HG02588 (cell line): ENCODE measurements at regions not wholly inside any gene's neighbourhood (a gene's known extent, or its start where the extent isn't known, plus 50 kb on each side); places are given as distances from the start of the nearest gene placed in this dataset.

ENCODE experiments used
- ATAC-seq: cut with Tn5 transposase; IDR thresholded peaks from one replicate; pipeline ENCODE4 v1.9.1; 2021; ENCODE audit warnings: mild to moderate bottlenecking, moderate library complexity; ENCODE audit not compliant: unreplicated experiment

DNA sequence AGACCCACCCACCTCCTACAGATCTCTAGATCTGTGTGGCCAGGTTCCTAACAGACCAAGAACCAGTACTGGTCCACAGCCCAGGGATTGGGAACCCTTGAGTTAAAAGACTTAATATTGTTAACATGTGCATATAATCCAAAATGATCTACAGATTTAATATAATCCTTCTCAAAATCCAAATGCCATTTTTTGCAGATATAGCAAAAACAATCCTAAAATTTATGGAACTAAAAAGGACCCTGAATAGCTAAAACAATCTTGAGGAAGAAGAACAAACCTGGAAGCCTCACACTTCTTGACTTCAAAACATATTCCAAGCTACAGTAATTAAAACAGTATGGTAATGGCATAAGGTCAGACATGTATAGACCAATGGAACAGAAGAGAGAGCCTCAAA lies 206.9 kb upstream of the SIX2 start:
- ATAC-seq, result no peak

DNA sequence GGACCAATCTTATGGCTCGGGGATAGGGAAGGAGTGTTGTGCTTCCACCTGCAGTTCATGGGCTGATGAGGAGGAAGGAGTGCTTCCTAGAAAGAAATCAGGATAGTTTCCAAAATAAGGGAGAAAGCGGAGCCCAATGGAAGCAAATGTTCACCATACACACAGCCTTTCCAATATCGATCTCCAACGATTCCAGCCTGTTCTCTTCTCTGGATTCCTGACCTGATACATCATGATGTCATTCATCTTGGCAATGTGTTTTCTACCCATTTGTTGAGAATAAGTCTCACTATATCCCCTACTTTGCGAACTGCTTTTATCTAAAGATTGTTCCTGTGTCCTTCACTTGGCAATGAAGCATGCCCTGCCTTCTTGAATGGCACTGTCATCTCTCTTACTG lies 205.3 kb upstream of the SIX2 start:
- ATAC-seq, result no peak

DNA sequence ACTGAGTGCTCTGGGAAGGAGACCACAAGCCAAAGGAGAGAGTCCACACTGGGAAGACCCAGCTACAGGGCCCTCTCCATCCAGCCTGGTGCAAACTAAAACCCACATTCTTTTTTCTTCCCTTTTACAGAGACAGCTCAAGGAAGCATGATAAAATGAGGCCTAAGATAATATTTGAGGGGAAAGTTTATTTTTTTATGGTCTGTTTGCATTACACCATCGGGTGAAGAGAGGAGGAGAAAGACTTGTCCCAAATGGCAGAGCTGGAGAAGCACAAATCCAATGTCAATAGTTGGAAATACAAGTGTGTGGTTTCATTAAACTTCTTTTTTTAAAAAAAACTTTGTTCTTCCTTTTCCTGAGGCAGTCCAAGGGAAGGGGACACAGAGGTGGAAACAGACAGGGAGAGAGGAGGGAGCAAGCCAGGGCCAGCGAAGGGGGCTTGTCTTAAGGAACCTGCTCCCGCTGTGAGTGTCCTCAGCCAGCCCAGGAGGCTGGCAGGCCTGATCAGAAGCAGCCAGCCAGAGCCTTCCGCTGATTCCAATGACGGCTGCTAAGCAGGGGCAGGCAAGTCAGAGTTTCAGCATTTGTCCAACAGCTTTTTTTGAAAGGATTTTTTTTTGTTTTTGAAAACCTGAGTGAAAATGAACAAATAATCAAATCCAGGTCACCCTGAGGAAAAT lies 203.8 kb upstream of the SIX2 start:
- no peak for ATAC-seq

DNA sequence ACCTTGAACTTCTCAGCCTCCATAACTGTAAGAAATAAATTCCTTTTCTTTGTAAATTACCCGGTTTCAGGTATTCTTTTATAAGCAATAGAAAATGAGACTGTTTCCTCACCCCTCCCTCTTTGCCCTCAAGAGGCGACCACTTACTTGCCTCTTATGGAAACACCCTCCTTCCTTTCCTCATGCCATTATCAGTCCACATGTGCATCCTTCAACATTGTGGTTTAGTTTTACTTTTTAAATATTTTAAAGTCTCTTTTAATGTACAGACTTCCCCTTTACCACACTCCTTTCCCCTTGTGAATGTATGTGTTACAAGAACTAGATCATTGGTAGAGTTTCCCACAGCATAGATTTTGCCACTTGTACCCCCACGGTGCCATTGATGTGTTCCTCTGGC lies 202.4 kb upstream of the SIX2 start:
- no peak for ATAC-seq

DNA sequence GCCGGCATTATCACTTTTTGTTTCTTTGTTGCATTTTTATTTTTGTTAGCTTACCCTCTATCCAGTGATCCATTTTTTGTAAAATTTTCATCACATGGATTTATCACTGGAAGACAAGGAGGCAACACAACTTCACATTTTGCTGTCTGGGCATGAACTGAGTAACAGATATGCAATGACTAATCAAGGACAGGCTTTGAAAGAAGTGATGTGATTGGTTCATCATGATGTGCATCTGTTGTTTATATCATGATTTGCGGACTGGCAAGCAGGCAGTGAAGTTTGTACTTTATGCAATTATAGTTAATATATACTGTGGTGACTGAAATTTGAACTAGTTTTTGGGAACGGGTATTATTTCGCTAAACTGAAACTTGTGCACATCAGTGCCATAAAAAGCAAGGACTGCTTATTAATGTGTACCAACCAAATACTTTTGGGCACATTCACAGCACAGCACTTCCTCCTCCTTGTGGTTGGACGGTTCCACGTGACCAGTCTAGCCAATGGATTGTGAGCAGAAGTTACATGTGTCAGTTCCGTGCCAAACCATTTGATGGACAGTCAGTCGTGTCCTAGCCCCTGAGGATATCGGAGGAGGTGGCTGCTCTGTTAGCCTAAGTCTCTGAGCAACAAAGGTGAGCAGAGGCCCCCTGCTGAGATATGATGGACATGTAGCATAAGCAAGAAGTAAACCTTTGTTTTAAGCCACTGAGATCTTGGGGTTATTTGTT lies 201.4 kb upstream of the SIX2 start:
- no peak for ATAC-seq

DNA sequence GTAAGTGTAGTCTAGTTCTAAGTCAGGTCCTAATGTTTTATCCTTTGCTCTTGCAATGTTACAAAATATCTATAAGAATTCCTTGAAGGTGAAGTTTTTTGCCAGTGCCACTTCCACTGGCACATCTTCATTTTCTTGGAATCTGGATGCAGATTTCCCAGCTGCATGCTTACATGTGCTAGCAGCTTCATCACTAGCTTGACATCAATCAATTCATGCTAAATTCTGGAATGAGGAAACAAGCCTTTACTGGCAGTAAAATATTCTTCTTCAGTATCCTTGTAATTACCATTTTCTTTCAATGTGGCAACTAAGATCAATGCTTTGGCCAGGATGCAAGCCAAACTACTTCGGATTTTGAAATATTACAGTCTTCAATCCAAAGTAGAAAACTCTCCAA lies 200.6 kb upstream of the SIX2 start:
- ATAC-seq, result no peak

DNA sequence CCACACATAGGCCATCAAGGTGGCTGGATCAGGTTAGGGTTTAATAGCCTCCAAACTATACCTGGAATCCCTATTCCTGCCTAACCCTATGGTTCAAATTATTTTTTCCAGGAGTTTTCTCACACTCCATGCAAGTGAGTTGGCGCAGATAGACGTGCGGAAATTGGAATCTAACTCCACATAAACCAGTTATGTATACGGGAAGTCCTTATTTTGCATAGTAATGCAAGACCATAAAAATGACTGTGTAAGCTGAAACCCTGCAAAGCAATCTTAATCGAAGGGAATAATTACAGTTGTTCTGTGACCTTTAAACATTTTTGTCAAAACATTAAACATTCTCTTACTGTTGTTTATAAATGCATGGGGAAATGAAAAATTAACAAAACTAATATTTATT lies 200.1 kb upstream of the SIX2 start:
- ATAC-seq, result no peak

DNA sequence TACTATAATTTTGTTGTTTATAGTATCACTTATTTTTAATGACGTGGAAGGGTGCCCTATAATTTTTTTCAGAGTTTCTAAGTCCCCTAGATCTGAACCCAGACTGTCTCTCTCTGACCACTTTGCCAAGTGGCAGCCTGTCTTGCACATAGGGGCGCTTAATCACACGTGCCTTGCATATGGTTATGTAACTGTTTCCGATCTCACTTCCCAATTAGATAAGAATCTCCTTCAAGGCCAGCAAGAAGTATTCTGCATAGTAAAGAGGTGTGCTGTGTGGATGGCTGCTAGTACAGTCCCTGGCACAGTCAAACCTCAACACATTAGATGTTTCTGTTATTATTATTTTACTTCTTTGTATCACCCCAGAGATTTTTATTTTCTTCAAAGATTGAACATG lies 197.8 kb upstream of the SIX2 start:
- ATAC-seq, result no peak

DNA sequence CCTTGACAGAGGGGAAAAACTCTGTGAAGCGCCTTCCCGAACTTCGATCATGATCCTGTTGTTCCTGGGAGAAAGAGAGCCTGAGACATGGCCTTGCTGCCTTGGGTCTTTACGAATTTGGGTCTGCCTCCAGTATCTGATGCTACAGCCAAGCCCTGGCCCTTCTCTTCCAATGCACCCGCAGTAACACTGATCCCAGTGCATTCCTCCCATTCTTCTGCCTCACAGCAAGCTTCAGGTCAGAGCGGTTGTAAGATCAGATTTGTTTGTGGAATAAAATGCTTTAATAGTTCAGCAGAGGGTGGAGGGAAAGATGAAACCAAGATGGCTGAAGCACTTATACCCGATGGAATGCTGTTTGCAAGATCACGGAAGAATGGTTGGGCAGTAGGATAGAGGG lies 196.7 kb upstream of the SIX2 start:
- ATAC-seq, result no peak

DNA sequence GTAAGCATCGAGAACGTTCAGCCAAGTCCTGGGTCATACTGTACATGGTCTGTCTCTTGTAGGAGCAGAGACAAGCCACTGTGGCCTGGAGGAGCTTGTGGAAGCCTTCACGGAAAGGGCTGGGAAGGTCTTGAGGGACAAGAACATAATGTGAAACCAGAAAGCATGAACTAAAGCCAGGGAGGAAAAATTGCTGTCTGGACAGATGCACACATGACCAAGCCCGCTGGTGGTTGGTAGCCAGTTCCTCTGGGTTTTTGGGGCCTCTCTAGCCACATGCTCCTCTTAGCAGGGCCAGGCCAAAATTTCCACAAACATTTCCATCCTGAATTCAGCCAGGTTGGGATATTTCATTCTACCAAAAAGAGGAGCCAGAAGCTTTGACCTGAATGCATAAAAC lies 196.2 kb upstream of the SIX2 start:
- no peak for ATAC-seq

DNA sequence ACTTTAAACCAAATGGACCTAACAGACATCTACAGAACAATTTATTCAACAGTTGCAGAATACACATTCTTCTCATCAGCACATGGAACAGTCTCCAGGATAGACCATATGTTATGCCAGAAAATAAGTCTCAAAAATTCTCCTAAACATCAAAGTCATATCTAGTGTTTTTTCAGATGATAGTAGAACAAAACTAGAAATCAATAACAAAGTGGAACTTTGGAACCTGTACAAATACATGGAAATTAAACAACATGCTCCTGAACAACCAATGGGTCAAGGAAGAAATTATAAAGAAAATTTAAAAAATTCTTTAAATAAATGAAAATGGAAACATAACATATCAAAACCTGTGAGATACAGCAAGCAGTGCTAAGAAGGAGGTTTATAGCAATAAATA lies 194.1 kb upstream of the SIX2 start:
- no peak for ATAC-seq

DNA sequence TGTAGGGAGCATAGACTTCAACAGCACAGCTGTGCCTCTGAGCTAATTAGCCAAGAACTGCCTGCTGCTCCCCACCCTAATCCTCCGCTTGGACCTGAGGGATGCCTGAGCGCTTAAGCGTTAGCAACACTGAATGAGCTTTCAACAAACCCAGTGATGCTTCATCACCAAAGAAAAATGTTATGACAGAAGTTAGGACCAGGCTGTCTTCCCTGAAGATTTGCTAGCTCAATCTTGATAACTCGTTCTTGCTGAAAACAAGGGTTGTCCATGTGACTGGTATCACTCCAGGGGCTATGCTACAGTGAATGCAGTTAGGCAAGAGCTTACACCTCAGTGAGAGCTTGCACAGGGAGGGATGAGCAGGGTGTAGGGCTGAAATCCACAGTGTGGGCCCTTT lies 190.7 kb upstream of the SIX2 start:
- no peak for ATAC-seq

DNA sequence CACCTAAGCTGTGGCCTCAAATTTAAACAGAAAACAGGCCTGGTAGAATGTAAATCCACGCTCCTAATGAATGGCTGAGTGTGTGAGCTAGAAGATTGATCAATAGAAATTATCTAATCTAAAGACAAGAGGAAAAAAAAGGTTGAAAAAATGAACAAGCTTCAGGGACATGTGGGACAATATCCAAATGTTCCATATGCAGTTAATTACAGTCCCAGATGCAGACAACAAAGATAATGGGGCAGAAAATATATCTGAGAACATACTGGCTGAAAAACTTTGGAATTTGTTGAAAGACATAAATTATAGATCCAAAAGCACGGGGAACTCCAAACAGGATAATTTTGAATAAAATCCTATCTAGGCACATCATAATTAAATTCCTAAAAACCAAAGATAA lies 186.7 kb upstream of the SIX2 start:
- no peak for ATAC-seq

DNA sequence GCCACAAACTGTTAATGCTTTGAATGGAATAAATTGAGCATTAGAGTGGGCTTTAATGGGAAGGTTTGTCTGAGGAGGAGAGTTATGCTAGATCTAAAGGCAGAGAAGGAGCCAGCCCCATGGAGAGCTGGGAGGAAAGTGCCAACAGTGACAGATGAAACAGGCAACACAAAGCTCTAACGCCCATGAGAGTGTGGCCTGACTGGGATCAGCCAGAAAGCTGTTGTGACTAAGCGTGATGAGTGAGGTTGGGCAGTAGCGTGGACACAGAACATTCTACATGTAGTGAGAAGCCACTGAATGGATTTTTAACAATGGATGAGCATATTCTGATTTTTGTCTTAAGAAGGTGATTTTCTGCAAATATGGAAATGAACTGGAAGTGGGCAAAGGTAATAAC lies 185.3 kb upstream of the SIX2 start:
- no peak for ATAC-seq

DNA sequence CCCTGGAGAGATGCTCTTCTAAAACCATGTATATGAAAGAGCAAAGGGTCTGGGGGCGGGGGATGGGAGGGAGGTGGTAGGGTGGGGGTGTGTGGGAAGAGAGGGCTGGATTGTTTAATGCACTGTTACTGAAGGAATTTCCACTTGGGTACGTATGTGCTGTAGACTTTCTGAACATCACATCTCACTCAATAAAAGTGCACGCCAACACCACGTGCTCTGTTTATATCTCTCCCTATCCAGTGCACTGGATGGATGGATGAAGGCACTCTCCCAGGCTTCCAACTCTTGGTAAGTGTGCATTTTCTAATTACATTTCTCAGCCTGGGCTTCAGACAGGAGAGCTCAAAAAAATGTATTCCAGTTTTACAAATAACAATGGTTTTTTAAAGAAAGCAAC lies 184.3 kb upstream of the SIX2 start:
- ATAC-seq, result no peak

DNA sequence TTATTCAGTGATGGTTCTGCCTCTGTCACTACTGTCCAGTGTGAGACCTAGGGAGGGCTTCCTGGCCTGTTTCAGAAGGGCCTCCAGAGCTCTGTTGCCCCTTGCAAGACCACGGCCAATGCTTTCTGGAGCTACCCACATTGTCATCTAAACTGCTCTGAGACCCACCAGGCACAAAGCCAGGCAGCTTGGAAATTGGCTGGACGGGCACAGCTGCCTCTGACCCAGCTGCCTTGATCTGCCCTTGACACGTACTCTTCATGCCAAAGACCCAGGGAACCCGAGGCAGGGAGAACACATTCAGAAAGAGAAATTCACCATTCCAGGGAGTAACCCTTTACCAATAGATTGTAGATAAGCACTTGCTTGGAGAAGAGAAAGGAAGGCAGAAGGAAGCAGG lies 183.7 kb upstream of the SIX2 start:
- no peak for ATAC-seq

DNA sequence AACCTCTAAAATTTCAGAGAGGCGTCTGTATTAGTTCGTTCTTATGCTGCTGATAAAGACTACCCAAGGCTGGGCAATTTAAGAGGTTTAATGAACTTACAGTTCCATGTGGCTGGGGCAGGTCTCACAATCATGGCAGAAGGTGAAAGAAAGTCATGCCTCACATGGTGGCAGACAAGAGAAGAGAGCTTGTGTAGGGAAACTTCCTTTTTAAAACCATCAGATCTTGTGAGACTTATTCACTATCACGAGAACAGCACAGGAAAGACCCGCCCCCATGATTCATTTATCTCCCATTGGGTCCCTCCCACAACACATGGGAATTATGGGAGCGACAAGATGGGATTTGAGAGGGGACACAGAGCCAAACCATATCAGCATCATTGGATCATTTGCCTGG lies 183.2 kb upstream of the SIX2 start:
- no peak for ATAC-seq

DNA sequence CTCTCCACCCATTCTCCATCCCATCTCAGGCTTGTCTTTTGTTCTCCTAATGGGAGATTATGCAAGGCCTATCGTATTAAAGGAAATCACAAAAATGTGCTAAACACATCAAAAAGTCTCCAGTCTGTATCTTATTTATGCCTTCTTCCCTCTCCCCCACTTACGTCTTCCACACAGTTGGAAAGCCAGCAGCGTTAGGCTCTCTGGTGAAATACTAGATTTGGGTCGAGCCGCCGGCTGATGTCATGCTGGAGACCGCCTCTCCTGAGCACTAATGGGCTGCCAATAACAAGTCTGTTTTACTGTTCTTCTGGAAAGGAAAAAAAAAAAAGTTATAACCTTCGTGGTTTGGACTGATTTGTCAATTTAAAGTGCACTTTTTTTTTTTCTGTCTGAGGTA lies 182.7 kb upstream of the SIX2 start:
- ATAC-seq, result no peak

DNA sequence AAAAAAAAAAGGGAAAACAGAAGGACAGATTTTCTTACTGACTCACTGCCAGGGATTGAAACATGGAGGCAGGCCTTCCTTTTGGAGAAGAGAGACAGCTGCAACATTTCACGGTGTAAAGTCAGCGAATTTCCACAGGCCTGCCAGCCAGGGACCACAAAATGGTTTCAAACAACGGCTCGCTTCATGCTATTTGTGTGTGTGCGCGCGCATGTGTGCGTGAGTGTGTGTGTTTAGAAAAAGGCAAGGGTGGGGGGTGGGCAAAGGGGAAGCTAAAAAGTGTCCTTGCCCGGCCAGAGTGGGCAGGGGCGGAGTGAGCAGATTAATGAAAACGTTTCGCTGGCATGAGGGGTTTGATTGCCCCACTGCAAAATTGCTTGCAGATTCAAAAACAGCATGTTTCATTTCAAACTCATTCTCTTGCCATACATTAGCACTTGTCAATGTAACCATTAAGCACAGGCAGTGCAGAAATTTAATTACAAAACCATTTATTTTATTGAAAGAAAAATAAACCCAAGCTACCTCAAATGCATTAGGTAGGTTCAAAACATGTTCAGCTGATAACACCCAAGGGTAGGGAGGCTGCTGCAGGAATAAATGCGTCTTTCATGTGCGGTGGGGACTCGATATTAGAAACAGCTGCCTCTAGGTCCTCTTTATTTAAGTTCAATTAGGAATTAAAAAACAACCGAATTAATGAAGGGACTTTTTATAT lies 182.1 kb upstream of the SIX2 start:
- ATAC-seq, result no peak

DNA sequence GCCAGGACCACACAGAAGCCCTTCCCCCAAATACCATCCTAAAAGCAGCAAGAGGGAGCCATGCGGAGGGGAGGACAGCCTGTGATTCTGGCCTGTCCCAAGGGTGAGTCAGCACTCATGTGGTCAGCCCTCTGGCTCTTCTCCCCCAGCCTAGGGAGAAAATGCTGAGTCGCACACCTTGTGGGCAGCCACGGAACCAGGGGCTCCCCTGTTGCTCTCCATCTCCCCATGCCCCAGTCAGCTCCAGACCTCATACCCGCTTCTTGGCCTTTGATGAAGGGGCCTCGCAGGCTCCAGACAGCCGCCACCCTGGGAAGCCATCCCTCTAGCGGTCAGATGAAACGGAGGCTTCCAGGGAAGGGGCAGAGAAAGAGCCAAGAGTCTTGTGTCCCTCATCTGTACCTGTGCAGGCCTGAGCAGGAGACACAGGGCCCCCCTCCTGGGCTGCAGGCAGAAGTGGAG lies 181.3 kb upstream of the SIX2 start:
- ATAC-seq, result no peak

DNA sequence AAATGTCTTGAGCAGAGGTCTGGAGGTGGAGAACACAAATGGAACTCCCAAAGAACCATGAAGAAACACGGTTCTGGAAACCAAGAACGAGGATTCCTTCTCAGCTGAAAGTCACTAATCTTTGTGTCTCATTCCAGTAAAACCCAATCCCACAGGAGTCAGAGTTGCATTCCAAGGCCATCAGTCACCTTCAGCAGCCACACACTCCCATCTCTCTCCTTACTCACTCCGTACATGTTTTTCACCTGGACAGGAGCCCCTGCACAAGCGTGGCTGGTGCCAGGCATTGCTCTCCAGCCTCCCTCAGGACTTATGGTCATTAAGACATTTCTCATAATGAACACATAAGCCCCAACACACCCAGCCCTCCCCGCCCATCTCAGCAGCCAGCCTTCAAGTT lies 175.4 kb upstream of the SIX2 start:
- no peak for ATAC-seq

DNA sequence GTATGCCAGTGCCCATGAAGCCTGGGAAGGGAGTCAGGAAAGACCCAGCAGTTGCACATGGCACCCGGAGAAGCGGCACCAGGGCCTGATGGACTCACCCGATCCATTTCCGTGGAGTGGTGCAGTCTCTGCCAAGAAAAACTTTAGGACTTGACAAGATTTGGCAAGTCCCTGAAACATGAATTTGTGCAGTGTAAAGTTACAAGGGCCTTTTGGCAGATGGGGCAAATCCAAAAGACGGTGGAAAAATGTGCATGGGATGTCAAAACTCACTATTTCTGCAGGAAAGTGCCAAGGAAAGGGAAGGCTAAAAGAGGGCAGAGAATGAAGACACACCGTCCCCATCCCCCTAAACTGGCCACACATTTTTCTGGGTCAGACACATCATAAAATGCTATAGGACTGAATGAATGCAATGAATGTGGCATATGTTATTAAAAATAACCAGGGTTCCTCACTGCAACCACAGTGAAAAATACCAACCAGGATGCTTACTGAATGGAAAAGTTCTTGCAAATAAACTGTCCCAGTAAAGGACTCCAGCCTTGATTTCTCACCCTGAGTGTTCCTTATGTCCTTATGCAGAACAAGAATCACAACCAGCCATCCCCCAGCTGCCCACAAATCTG lies 173.5 kb upstream of the SIX2 start:
- ATAC-seq, result no peak
